H7 (cell line): ENCODE measurements at regions not wholly inside any gene's neighbourhood (a gene's known extent, or its start where the extent isn't known, plus 50 kb on each side); places are given as distances from the start of the nearest gene placed in this dataset.

Source experiments
- DNase-seq: peaks from one replicate; pipeline ENCODE4 v3.0.0; 2012
- H3K27me3 ChIP-seq: 2 replicates; pipeline ENCODE4 v1.6.0; 2011; ENCODE audit warnings: mild to moderate bottlenecking, low read length; ENCODE audit not compliant: control insufficient read depth, insufficient read depth
- H3K36me3 ChIP-seq: replicated peaks from 2 replicates; pipeline ENCODE4 v1.5.1; 2011; ENCODE audit warnings: low read length; ENCODE audit not compliant: control insufficient read depth, insufficient read depth
- H3K4me3 ChIP-seq: 2 replicates; pipeline ENCODE4 v1.5.1; 2011; ENCODE audit warnings: low read depth, mild to moderate bottlenecking, control low read depth, low read length, moderate library complexity; ENCODE audit not compliant: insufficient read depth

DNA sequence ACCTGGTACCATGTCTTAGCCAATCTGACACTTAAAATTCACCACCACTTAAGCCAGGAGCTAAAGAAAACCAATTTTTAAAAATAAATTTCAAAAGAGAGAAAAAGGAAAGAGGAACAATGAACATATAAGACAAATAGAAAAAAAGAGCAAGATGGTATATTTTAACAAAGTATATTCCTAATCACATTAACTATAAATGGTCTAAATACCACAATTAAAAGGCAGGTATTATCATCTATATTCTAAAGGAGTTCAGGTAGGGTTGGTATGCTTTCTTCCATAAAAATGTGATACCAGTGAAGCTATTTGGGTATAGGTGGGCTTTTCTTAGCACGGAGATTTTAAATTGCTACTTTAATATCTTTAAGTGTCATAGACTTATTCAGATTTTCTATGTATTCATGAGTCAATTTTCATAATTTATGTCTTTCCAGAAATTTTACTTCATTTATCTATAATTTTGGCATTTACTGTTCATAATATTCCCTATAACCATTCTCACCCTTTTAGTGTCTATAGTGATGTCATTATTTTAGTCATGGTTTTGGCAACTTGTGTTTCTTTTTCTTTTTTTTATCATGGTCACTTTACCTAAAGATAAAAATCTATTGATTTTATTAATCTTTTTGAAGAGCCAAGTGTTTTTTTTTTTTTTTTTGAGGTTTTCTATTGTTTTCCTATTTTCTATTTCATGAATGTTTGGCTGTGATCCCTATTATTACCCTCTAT lies 56.5 kb upstream of the IGLL5 start:
- H3K4me3 ChIP-seq: no peak overlapping the region
- peaks cover 5% of the 10 kb centered on the region for H3K27me3 ChIP-seq
- H3K36me3 ChIP-seq: no peaks in the 10 kb centered on the region
- DNase-seq: no peak

GRCh38 chr22:22833059-22833458 lies 54.6 kb upstream of the IGLL5 start:
- Histone ChIP-seq H3K4me3 (no peak overlapping the region), H3K27me3 (peaks cover 5% of the 10 kb centered on the region), H3K36me3 (no peaks in the 10 kb centered on the region)
- DNase-seq: no peak

DNA sequence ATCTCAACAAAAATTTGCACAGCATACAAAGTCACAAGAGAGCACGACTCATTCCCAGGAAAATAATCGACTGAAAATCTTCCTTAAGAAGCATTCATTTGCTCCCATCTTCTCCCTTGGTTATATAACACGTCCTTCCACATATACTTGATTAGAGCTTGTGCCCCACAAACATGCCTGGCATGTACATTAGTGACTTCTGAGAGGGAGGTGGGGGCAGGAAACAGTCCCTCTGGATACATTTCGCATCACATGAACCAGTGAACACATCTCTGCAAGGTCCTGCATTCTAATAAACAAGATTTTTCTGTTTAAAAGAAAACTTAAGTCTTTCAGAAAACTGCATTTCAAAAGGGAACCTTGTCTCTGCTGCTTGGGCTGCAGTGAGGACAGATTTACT lies 54.1 kb upstream of the IGLL5 start:
- peaks cover 5% of the 10 kb centered on the region for H3K27me3 ChIP-seq
- H3K4me3 ChIP-seq: no peak overlapping the region
- no peaks in the 10 kb centered on the region for H3K36me3 ChIP-seq
- DNase-seq: no peak

- H3K27me3 ChIP-seq: peaks cover 5% of the 10 kb centered on the region
- no peaks in the 10 kb centered on the region for H3K36me3 ChIP-seq
- DNase-seq: no peak
- H3K4me3 ChIP-seq: no peak overlapping the region
Observed at GRCh38 chr22:22834204-22834603, 53.4 kb upstream of the IGLL5 start.

DNA sequence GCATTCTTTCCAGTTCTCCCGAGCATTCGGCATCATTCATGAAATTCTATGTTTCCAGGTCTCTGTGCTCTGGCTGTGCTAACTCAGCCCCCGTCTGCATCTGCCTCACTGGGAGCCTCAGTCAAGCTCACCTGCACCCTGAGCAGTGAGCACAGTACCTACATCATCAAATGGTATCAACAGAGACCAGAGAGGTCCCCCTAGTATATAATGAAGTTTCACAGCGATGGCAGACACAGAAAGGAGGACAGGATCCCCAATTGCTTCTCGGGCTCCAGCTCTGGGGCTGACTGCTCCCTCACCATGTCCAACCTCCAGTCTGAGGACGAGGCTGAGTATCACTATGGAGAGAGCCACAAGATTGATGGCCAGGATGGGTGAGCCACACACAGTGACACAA lies 52.8 kb upstream of the IGLL5 start:
- H3K4me3 ChIP-seq: no peak overlapping the region
- DNase-seq: no peak
- no peaks in the 10 kb centered on the region for H3K36me3 ChIP-seq
- peaks cover 7% of the 10 kb centered on the region for H3K27me3 ChIP-seq

DNA sequence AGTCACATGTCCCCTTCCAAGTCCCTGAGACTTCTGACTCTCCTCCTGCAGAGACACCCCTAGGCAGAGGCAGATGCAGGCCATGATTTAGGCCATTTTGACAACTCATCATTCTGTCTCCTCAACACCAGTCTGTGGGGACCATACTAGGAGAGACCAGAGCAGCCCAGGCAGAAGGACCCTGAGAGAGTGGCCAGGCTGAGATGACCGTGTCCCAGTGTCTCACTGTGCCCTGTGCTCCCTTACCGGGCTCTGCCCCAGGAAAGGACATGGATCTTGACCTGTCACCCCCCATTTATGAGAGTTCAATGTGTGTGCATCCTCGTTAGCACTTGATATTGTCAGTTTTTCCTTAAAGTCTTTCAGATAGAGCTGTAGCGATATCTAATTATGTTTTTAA lies 52.4 kb upstream of the IGLL5 start:
- peaks cover 4% of the 10 kb centered on the region for H3K27me3 ChIP-seq

GRCh38 chr22:22835771-22836291 lies 51.8 kb upstream of the IGLL5 start:
- H3K4me3 ChIP-seq: no peak overlapping the region
- DNase-seq: no peak
- peaks cover 3% of the 10 kb centered on the region for H3K27me3 ChIP-seq
- H3K36me3 ChIP-seq: no peaks in the 10 kb centered on the region

More for the DNA sequence above, 52.4 kb upstream of the IGLL5 start:
- Histone ChIP-seq H3K36me3 (no peaks in the 10 kb centered on the region), H3K4me3 (no peak overlapping the region)
- DNase-seq: no peak

DNA sequence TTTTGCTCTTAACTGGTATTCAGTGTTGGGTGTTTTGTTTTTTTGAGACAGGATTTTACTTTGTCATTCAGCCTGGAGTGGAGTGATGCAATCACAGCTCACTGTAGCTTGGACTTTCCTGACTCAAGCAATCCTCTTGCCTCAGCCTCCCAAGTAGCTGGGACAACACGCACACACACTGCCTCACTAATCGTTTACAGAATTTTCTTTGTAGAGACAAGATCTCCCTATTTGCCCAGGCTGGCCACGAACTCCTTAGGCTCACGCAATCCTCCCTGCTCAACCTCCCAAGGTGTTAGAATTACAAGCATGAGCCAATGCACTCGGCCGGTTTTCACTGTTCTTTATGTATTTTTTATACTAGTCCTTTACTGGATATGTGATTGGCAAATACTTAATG lies 51.0 kb upstream of the IGLL5 start:
- DNase-seq: no peak
- no peak overlapping the region for H3K4me3 ChIP-seq
- peaks cover 3% of the 10 kb centered on the region for H3K27me3 ChIP-seq
- no peaks in the 10 kb centered on the region for H3K36me3 ChIP-seq
